ENCODE measurements at regions not wholly inside any gene's neighbourhood (a gene's known extent, or its start where the extent isn't known, plus 50 kb on each side); places are given as distances from the start of the nearest gene placed in this dataset.

- TF ChIP-seq CTCF (IDR thresholded peaks at IDR 0.05), result no peak
- no peak for TF ChIP-seq POLR2AphosphoS5 (IDR thresholded peaks at IDR 0.05)
These were observed 184.3 kb downstream of the TBXT start for GRCh38 chr6:165983112-165984072.

All from prostate gland (tissue), 2 donors.